HG02938 (cell line): ENCODE measurements at regions not wholly inside any gene's neighbourhood (a gene's known extent, or its start where the extent isn't known, plus 50 kb on each side); places are given as distances from the start of the nearest gene placed in this dataset.

Experiments
- ATAC-seq: cut with Tn5 transposase; IDR thresholded peaks from one replicate; pipeline ENCODE4 v1.9.1; 2021; ENCODE audit warnings: mild to moderate bottlenecking, moderate library complexity; ENCODE audit not compliant: unreplicated experiment

DNA sequence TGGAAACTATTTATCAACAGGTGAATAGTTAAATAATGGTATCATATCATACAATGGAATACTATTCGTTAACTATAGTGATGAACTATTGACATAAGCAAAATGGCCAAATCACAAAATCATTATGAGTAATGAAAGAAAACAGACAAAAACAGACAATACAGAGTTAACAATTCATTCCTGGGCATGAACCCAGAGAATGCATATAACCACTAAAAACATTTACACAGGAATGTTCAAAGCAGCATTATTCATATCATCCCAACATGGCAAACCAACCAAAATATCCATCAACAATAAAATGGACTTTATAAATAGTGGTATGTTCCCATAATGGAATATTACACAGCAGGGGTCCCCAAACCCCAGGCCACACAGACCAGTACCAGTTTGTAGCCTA is 131.2 kb upstream of the CYP1B1 start:
- no peak for ATAC-seq

DNA sequence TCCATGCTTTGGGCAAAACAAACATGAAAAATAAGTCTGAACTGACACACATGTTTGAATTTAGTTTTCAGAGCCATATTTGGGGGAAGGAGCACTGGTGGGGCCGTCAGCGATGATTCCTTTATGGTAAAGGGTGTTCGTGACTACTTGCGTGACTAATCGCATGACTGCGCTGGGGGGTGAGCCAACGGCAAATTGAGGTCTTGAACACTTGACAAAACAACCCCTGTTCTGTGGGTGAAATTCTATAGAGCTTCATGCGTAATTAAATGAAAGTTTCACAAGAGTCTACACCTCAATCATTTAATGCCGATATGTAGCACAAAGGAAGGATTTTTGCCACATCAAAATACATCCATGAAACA is 127.5 kb upstream of the CYP1B1 start:
- no peak for ATAC-seq

DNA sequence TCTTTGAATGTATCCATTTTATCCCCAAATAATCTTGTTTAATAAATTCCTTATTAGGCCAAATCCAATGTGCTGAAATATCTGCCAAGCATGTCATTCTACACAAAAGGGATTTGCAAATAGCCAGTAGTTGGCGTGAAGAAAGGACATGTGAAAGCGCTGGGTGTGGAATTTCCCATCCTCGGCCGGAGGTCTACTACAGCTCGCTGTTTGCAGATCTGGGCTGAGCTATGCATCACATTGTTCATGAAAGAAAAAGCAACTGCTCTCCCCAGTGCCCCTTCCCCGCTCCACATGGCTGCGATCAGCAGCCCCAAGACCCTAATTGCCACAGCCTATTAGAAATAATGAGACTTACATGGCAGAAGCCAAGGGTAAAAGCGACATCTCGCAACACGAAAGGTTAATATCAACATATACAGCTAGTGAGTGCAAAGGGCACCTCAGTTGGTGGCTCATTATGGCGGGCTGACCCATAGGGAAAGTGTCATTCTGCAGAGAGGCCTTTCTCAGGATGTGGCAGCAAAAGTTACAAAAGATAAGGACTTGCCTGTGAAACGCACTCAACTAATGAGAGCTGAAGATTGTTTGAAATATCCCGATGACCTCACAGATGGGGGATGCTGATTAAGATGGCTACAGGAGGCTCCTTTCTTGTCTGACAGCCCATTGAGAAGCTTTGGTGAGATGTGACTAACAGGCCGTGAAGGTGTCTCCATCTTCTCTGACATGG is 126.9 kb upstream of the CYP1B1 start:
- ATAC-seq: no peak

DNA sequence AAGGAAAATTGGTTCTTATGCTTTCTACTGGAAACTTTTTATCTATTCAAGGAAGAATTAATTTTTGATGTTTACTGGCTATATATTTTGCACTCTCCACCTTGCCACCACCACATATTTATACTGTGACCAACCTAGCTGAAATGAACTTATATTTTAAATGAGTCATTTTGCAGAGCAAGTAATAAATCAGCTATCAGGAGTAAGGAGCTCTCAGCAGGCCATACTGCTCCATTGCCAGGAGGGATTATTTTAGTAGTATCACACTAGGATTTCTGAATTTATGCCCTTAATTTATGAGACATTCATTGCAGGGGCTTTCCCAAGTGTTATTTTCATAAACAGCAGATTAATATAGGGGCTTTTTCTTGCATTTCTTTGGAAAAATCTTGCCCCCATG is 125.8 kb upstream of the CYP1B1 start:
- no peak for ATAC-seq

DNA sequence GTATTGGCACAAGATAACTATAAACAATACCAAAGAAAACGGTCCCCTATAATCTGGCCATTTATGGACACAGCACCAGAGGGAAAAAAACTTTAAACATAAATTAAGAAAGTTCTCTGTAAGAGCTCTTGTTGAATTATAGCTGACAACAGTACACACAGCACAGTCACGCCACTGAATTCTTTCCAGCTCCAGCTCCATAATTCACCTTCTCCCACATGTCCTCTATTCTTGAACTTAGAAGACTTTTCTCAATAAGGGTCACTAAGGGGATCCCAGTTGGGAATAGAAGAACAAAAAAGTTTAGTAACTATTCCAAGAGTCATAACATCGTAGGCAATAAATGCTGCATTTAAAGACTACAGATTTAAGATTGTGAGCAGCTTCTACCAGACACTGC is 124.6 kb upstream of the CYP1B1 start:
- no peak for ATAC-seq

DNA sequence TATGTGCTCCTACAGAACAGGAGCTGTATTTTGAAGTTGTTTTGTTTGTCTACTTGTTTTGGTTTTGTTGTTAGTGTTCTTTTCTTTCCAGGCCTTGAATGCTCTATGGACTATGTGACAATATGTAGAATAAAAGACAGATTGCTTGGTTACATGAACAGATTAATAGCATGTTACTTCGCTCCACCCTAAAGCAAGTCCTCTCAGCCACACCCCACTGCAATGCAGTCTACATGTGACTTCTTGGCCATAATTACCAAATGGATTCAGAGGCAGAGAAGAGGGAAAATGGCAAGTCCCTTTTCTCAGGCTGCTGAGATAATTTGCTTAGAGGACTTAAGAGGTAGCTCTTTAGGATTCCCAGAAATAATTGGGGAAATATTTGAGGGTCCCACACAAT is 123.2 kb upstream of the CYP1B1 start:
- ATAC-seq: no peak

DNA sequence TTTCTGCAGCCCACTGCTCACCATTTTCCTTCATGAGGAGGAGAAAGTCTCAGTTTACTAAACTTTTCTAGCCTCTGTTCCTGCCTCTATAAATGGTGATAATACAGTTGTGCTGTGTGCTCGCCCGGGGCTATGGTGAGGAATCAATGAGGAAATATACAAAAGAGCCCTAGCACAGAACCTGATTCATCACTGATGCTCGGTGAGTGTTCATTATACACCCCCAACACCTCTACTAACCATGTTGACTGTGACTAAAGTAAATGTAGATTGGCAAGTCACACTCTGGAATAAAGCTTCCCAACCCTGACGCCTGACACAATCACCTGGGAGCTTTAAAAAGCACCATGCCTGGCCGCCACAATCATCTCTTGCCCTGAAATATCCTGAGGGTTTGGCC is 118.8 kb upstream of the CYP1B1 start:
- ATAC-seq: no peak

DNA sequence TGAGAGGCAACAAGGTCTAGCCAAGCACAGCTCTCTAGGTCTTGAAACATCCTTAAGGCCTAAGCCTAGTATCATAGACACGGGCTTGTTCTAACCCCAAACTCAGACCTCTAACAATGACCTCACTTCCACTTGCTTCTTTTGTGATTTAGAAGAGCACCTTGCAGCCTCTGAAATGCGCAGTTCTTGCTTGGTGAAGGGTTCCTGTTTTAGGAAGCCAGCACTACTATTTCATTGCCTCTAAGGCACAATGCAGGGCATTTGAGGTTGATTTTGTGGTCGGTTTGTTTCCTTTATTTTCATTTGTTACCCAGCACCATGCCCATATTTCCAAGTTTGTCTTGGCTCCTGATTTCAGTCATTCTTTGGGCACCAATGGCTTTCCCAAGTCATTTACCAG is 117.0 kb upstream of the CYP1B1 start:
- no peak for ATAC-seq

DNA sequence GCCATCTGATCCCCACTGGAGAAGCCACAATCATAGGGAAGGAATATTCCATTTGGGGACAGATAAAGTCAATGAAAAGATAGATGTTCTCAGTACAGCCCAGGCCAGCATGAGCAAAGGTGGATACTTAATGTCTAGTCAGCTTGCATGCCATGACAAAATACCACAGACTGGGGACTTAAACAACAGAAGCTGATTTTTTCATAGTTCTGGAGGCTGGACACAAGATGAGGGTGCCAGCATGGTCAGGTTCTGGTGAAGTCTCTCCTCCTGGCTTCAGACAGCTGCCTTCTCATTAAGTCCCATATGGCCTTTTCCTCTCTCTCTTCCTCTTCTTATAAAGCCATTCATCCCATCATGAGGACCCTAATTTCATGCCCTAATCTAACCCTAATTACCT is 116.1 kb upstream of the CYP1B1 start:
- ATAC-seq: no peak

DNA sequence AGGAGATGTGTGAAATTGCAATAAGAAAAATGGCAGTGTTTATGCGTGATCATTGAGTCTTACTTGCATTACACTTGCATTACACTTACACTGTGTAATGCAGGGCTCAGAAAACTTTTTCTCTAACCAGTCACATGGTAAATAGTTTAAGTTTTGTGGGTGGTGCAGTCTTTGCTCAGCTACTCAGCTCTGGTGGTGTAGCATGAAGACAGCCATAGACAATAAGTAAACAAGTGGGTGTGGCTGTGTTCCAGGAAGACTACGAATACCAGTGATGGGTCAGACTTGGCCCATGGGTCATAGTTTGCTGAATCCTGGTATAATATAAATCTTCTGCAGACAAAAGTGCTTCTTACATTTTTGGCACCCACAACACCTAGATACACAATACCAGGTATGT is 115.6 kb upstream of the CYP1B1 start:
- no peak for ATAC-seq

DNA sequence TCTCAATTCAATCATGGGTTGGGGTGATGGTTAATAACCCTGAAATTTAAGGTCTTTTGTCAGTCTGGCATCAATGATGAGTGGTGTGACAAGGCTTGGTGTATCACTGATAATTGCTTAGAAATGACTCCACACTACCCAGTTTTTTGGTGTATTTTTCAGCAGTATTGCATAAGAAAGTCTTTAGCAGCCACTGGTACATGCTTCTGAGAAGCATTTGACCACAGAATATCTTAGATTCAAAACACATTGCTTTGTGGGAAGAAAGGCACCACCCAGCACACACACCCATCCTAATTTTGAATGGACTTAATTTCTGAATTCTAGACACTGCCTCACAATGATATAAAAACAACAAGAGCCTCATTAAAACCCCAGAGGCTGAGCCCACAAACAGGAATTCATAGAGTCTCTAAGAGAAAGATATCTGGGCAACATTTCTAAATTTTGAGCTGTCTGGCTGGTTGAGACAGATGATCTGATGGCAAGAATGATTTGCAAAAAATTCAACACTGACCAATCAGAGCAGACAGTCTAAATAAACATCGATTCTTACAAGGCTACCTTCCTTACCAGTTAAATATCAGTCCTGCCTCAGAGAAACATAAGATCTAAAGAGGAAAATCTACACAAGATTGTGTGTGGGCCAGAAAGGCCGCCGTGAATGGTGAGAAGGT is 114.7 kb upstream of the CYP1B1 start:
- ATAC-seq: no peak

DNA sequence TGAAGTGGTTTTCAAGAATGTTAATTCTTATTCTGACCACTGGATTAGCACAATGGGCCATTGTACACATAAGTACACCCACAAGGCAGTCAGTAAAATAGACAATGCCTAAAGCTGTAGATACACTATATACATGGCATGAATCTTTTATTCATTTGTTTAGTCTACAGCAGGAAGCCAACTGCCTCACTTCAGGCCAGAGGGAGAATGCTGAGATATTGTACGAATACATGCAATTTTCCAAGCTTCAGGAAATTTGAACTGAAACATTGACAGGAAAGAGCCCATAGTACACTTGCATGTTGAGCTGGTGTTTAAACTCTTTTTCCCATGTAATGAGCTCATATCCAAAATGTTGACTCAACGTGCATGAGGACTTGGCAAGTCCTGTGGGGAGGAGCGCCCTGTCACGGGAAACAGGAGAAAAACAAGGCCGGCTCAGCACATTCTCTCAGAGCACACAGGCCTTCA is 111.6 kb upstream of the CYP1B1 start:
- no peak for ATAC-seq

DNA sequence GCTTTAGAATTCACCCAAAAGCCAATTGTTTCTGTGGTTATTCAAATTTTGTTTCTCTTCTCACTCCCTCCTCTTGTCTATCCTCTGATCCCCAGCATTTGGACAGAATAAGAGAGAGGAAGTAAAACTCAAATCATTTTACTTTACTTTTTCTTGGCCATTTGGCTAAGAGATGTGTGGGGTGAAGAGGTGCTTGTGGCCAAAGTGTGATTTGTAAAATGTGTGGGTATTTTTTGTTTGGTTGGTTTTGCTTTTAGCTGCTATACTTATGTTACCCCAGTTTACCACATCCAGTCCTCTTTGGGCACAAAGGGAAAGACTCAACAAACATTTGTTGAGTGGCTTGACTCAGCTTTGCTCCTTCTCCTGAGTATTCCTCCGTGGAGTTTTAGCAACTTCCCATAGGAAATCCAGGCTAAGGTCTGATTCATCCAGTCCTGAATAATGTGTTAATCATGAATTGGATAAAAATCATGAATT is 109.1 kb upstream of the CYP1B1 start:
- peak; percentile 94 for ATAC-seq

DNA sequence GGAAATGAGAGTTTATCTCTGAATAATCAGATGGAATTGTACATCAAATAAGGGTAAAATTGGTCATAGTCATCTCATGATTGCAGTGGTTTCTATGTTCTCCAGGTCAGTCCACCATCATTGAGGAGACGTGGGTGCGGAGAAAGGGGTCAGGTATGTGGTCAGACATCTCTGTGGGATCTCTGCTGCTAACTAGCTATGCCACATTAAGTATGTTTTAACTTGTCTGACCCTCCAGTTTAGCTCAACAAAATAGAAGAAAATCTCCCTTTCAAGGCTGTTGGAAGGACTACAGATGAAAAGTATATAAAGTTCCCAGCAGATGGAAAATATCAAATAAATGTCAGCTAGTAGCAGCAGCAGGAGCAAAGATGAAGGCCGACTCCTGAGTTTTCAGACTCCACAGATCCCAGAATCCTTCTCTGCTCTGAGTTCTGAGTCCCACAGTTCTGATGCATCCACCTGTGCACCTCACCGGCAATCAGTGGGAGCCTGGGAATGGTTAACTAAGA is 106.6 kb upstream of the CYP1B1 start:
- ATAC-seq: no peak

DNA sequence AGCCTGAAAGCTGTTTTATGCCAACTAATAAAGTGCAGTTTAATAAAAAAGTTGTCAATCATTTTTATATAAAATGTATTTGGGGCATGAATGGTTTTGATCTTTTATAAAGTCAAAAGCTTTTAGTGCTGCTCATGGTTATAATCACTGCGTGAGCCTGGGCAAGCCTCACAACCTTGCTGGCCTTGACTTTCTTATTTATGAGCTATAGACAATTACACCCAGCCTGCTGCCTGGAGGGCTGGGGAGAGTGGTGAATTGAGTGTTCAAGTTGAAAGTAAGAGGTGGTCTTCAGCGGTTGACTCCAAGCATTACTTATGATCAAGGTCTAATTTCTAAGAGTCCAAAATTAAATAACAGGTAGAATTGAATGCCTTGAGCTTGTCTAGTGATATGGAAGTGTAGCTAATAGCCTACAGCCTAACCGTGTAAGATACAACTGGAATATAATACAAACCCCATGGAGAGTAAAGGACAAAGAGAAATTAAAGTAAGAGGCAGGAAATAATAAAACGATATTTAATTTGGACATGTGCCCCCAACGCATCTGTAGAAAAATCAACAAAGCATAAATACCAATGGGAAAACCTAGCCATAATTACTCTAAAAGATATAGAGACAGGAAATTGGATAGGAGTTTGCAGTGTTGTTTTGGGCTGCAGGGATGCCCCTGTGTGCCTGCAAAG is 106.0 kb upstream of the CYP1B1 start:
- ATAC-seq: no peak

DNA sequence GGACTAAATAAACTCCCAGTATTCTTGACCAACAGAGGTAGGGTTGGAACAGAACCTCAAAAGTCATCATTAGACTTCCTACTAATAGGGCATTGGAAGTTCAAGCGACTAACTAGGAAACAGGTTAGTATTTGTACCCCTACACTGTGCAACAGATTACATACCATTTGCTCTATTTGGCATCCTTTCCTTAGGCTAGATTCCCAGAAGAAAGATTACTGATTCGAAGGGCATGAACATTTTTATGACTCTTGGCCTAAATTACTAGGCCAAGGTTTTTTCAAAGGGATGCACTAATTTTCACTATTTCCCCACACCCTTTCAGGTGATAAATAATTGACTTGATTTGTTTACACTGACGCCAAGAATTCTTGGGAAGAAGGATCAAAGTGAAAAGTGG is 104.8 kb upstream of the CYP1B1 start:
- no peak for ATAC-seq

DNA sequence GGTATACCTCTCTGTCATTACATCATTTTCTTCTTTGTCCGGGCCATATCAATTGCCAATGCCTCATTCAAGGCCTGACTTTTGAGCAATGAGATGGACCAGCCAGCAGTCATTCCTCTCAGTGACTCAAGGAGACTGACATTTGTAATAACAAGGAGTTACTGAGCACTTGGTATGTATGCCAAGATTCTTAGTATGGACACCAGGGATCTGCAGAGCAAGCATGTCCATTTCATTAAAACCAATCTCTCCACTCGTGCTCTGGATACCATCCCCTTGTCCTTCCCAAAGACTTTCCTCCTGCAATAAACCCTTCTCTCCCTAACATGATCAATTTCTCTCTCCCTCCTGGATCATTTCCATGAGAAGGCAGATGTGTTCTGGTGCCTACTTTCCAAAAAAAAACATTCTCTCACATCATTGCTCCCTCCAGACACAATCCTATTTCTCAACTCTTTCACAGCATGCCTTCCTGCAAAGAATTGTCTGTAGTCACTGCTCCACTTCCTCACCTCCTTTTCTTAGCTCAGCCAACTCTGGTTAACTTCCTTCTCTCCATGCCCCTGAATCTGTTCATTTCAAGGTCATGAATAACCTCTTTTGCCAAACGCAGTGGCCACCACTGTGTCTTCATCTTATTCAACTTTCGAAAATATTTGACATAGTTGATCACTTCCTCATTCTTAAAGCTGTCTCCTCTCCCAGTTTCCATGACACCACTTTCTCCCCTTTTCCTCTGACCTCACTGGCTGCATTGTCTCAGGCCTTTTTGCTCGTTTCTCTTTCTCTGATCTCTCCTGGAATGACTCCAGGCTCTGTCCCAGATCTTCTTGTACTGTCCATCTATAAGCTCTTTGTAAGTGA is 102.8 kb upstream of the CYP1B1 start:
- ATAC-seq: peak; percentile 76

DNA sequence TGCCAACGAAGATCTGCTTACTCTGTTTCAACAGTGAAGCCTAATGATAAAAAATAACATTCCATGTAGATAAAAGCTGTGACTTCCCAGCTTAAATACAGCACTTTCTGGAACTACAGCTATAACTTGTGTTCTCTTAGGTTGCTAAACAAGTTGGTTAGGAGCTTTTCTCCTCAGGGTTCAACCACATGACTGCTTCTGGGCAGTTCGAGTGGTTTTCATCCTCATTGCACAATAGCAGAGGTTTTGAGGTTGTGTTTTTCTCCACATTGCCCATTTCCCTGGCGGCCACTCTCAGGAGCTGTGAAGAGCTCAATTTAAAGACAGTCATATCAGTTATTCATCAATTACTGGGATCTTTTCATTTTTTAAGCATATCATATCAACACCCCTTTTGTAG is 102.2 kb upstream of the CYP1B1 start:
- no peak for ATAC-seq

DNA sequence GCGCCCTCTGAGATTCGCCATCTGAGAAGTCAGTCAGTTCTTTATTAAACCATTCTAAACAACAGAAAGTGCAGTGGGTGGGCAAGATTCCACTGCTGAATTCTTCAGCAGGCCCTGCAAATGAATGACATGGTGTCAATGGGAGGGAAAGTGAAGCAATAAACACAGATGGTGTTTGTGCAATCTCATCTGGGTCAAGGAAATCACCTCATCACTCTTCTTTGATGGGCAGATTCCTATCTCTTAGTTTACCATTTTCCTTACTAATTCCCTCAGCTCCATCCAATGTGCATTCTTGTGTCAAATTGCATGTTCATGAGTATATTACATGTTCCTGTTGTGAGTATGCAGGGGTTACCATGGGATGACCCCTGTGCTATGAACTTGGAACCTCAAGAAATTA is 100.7 kb upstream of the CYP1B1 start:
- ATAC-seq: no peak

DNA sequence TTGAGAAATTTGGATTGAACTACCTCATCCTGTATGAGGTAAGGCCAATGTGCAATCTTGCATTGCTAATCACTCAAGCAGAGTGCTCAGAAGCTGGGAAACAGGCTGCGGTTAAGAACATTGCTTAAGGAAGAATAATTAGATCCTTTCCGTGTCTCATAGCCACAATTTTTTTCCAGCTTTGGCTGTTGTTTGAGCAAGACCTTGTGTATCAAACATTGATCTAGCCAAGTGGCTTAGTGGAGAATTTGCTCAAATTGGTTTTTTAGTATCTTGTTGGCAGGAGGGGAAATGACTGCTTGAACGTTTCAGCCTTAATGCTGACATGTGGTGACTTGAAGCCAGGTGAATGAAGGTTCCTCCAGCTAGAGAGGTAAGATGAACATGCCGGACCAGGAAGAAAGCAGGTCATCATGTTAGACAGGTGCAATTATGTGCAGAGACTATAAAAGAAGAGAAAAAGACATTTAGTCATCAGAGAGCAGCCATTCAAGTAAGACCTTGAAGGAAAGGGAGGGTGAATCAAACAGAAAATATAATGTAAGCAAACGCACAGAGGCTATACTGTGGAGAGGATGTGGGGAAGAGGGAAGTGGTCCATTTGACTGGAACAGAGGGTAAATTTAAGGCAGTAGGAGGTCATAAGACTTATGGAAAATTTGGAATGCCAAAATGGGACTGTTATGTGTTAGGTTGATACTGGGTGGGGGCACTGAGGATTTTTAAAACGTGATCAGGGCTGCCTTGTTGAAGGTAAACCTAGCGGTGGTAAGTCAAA is 98.9 kb upstream of the CYP1B1 start:
- no peak for ATAC-seq
